Parathyroid adenoma (tissue), 2 donors: ENCODE measurements at regions not wholly inside any gene's neighbourhood (a gene's known extent, or its start where the extent isn't known, plus 50 kb on each side); places are given as distances from the start of the nearest gene placed in this dataset.

Experiments used
- H2AFZ ChIP-seq: fragments of 300-600 bp; sonication (generic); one replicate; pipeline ENCODE4 v1.7.0; 2017; ENCODE audit warnings: antibody characterized with exemption, mild to moderate bottlenecking
- H3K27ac ChIP-seq: fragments of 300-600 bp; sonication (generic); one replicate; pipeline ENCODE4 v1.7.0; 2017
- H3K27me3 ChIP-seq: fragments of 300-600 bp; sonication (generic); one replicate; pipeline ENCODE4 v1.7.0; 2017; ENCODE audit warnings: low read length; ENCODE audit not compliant: control insufficient read depth, insufficient read depth
- H3K36me3 ChIP-seq: fragments of 300-600 bp; sonication (generic); one replicate; pipeline ENCODE4 v1.7.0; 2017; ENCODE audit warnings: low read length; ENCODE audit not compliant: control insufficient read depth, insufficient read depth
- H3K4me1 ChIP-seq: fragments of 300-600 bp; sonication (generic); one replicate; pipeline ENCODE4 v1.7.0; 2017; ENCODE audit warnings: control low read depth
- H3K4me2 ChIP-seq: fragments of 300-600 bp; sonication (generic); one replicate; pipeline ENCODE4 v1.7.0; 2017; ENCODE audit warnings: low read length
- H3K4me3 ChIP-seq: fragments of 300-600 bp; sonication (generic); one replicate; pipeline ENCODE4 v1.7.0; 2017; ENCODE audit warnings: low read depth, low read length
- H3K79me2 ChIP-seq: fragments of 300-600 bp; sonication (generic); one replicate; pipeline ENCODE4 v1.7.0; 2017; ENCODE audit warnings: control low read depth
- H3K9ac ChIP-seq: fragments of 300-600 bp; sonication (generic); one replicate; pipeline ENCODE4 v1.7.0; 2017; ENCODE audit warnings: mild to moderate bottlenecking
- H3K9me3 ChIP-seq: fragments of 300-600 bp; sonication (generic); one replicate; pipeline ENCODE4 v1.7.0; 2017; ENCODE audit warnings: low read length; ENCODE audit not compliant: control insufficient read depth
- CTCF ChIP-seq: fragments of 300-600 bp; sonication (generic); IDR thresholded peaks from one replicate; pipeline ENCODE4 v1.7.0; 2017; ENCODE audit warnings: antibody characterized with exemption, mild to moderate bottlenecking
- donor health status: primary hyperparathyroidism.

DNA sequence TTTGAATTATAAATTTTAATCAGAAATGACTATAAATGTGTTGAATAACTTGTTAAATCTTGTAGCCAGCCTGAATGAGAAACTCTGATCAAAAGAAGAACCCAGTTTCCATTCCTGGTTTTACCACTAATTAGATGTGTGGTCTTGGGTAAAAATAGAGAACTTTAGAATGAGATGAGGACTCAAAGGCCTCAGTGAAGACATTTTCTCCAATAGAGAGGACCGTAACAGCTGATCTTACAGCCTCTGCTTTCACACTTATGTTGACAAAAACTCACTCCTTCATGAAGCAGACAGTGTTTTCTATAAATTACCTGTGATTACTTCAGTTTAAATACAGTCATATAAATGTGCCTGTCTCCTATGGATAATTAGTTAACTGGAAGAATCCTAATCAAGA, 200.1 kb upstream of the MEOX2 start:
- no peak for TF ChIP-seq CTCF
- no peaks in the 10 kb centered on the region for H3K79me2 ChIP-seq

DNA sequence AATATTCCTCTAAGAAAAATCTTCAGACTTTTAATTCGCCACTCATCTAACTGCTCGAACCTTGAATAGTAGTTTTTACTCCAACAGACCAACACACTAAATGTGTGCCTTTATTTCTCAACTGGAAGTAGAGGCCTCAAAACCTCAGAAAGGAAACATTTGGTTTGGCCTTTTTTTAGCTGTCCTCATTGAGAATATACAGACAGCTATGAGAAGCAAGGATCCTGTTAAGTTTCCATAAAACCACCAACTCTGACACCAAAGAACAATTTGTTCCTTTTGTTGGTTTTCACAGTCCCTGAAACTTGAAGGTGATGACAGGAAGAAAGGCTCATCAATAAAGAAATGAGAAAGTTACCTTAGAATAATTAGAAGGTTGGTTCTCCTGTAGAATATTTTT, 199.2 kb upstream of the MEOX2 start:
- no peak overlapping the region for H2AFZ ChIP-seq

More for the DNA sequence above, 200.1 kb upstream of the MEOX2 start:
- Histone ChIP-seq H2AFZ (no peak overlapping the region), H3K36me3 (no peaks in the 10 kb centered on the region), H3K27me3 (no peaks in the 10 kb centered on the region), H3K9me3 (no peaks in the 10 kb centered on the region), H3K27ac (no peak overlapping the region), H3K4me2 (no peak overlapping the region), H3K4me3 (no peak overlapping the region), H3K9ac (no peak overlapping the region), H3K4me1 (no peaks in the 10 kb centered on the region)

DNA sequence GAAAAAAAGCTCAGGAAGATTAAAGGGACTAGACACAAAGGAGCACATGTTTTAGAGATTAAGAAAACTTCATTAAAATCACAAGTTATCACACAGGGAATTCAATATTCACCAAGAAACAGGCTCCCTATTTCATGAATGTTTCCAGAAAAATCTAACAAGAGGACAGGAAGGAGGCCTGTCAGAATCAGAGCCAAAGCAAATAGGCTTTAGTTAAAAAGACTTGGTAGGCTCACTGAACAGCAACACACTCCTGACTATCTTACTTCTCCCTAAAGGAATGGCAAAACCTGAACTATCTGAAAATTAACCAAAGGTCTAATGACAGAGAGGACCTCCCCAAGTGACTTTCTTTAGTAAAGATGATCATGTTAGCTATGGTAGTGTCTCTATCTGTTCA, 188.3 kb upstream of the MEOX2 start:
- TF ChIP-seq CTCF: no peak
- Histone ChIP-seq H3K27me3 (no peaks in the 10 kb centered on the region), H3K4me3 (no peak overlapping the region), H3K27ac (no peak overlapping the region), H2AFZ (no peak overlapping the region), H3K9me3 (no peaks in the 10 kb centered on the region), H3K79me2 (no peaks in the 10 kb centered on the region), H3K36me3 (no peaks in the 10 kb centered on the region), H3K4me2 (no peak overlapping the region), H3K9ac (no peak overlapping the region), H3K4me1 (no peaks in the 10 kb centered on the region)

More for the DNA sequence above, 199.2 kb upstream of the MEOX2 start:
- Histone ChIP-seq H3K4me1 (no peaks in the 10 kb centered on the region), H3K4me2 (no peak overlapping the region), H3K36me3 (no peaks in the 10 kb centered on the region), H3K27ac (no peak overlapping the region), H3K9me3 (no peaks in the 10 kb centered on the region), H3K4me3 (no peak overlapping the region), H3K9ac (no peak overlapping the region), H3K27me3 (no peaks in the 10 kb centered on the region), H3K79me2 (no peaks in the 10 kb centered on the region)
- TF ChIP-seq CTCF: no peak

DNA sequence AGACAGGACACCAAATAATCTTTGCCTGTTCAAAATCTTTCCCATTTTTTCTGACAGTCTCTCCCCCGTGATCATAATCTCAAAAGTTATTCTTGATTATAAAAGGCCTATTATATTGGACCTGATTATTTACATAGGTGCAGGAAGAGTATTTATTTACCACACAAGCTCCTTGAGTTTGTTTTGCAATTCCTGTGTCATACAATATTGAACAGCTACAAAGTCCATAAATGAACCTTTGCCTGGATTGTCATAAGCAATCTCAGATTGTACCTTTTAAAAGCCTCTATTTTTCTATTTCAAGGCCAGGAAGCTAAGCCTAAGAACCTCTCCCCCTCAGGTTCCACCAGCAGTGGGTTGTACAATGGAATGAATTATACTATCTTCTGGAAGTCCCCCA, 183.9 kb upstream of the MEOX2 start:
- no peaks in the 10 kb centered on the region for H3K27me3 ChIP-seq
- TF ChIP-seq CTCF: no peak
- no peaks in the 10 kb centered on the region for H3K9me3 ChIP-seq
- H3K27ac ChIP-seq: no peak overlapping the region
- H3K4me3 ChIP-seq: no peak overlapping the region
- H3K9ac ChIP-seq: no peak overlapping the region
- H3K4me2 ChIP-seq: no peak overlapping the region
- H3K4me1 ChIP-seq: no peaks in the 10 kb centered on the region
- no peaks in the 10 kb centered on the region for H3K36me3 ChIP-seq
- no peak overlapping the region for H2AFZ ChIP-seq
- H3K79me2 ChIP-seq: no peaks in the 10 kb centered on the region

- no peaks in the 10 kb centered on the region for H3K36me3 ChIP-seq
- H3K27ac ChIP-seq: no peak overlapping the region
- H3K4me3 ChIP-seq: no peak overlapping the region
- no peaks in the 10 kb centered on the region for H3K79me2 ChIP-seq
- H2AFZ ChIP-seq: no peak overlapping the region
- H3K9ac ChIP-seq: no peak overlapping the region
- no peak overlapping the region for H3K4me2 ChIP-seq
- TF ChIP-seq CTCF: no peak
- H3K4me1 ChIP-seq: no peaks in the 10 kb centered on the region
- no peaks in the 10 kb centered on the region for H3K27me3 ChIP-seq
- H3K9me3 ChIP-seq: no peaks in the 10 kb centered on the region
These were observed 181.0 kb upstream of the MEOX2 start for GRCh38 chr7:15867441-15867840.
